ENCODE measurements at regions not wholly inside any gene's neighbourhood (a gene's known extent, or its start where the extent isn't known, plus 50 kb on each side); places are given as distances from the start of the nearest gene placed in this dataset.

DNA sequence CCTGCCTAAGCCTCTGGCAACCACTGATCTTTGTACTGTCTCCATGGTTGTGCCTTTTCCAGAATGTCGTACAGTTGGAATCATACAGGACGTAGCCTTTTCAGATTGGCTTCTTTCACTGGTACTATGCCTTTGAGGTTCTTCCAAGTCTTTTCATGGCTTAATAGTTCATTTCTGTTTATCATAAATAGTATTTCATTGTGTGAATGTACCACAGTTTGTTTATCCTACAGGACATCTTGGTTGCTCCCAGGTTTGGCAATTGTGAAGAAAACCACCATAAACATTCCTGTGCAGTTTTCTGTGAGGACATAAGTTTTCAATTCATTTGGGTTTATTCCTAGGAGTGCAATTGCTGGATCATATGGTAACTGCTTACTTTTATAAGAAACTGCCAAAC, 190.6 kb upstream of the RAB4A start (continued):
- TF ChIP-seq HNF4G (IDR thresholded peaks at IDR 0.05) (no peak), YY1 (IDR thresholded peaks at IDR 0.05) (no peak), RXRA (IDR thresholded peaks at IDR 0.05) (no peak), ZBTB33 (IDR thresholded peaks at IDR 0.05) (no peak), NR2F2 (IDR thresholded peaks at IDR 0.05) (no peak)

DNA sequence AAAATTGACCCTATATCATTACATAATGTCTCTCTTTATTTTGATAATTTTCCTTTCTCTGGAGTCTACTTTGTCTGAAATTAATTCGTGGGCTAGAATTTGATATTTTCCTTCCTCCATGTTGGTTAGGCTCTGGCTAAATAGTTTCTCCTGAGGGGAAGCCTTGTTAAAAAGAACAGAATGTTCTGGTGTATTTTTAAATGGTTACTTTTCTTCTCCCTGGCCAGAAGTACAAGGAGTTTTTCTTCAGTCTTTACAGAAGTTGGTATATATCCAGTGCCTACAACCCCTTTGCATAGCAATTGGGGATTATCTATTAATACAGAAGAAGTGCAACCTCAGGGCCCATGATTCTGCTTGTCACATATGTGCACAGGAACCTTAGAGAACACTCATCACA, 185.6 kb upstream of the RAB4A start:
- 85% methylated on average over 1 of the region's 1 CpG for WGBS
- H3K27ac ChIP-seq (ENCODE audit: low read depth in 1 of 2, low read length in 2 of 2): no peak overlapping the region
- no peaks in the 10 kb centered on the region for H3K4me1 ChIP-seq (ENCODE audit: control insufficient read depth in 4 of 4, insufficient read depth in 4 of 4, low read length in 3 of 4)
- peaks cover 0 to 8% (median 4%) of the 10 kb centered on the region in 4 donors for H3K9me3 ChIP-seq (ENCODE audit: control insufficient read depth in 4 of 4, low read length in 3 of 4)
- H3K9ac ChIP-seq (ENCODE audit: low read depth in 1 of 2, low read length in 2 of 2): no peak overlapping the region
- H3K36me3 ChIP-seq (ENCODE audit: control insufficient read depth in 4 of 4, insufficient read depth in 3 of 4, low read depth in 1 of 4, low read length in 3 of 4): no peaks in the 10 kb centered on the region
- no peak for TF ChIP-seq CTCF (IDR thresholded peaks at IDR 0.05; ENCODE audit: low read depth, low read length, missing input control)
- no peak for TF ChIP-seq JUND (IDR thresholded peaks at IDR 0.05)
- no peak for TF ChIP-seq HNF4A (conservative IDR thresholded peaks at IDR 0.05)
- TF ChIP-seq RXRA (IDR thresholded peaks at IDR 0.05): no peak
- no peak for TF ChIP-seq NR2F2 (IDR thresholded peaks at IDR 0.05)
- no peak for TF ChIP-seq FOXA1 (IDR thresholded peaks at IDR 0.05)
- TF ChIP-seq, protein P1, sequence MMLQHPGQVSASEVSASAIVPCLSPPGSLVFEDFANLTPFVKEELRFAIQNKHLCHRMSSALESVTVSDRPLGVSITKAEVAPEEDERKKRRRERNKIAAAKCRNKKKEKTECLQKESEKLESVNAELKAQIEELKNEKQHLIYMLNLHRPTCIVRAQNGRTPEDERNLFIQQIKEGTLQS (IDR thresholded peaks at IDR 0.05): no peak
- no peak for TF ChIP-seq EGR1 (IDR thresholded peaks at IDR 0.05; ENCODE audit: low read depth in 2 of 2)
- TF ChIP-seq, protein P2, sequence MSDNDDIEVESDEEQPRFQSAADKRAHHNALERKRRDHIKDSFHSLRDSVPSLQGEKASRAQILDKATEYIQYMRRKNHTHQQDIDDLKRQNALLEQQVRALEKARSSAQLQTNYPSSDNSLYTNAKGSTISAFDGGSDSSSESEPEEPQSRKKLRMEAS (IDR thresholded peaks at IDR 0.05): no peak
- no peak for DNase-seq (ENCODE audit: low spot score)
- H3K27me3 ChIP-seq (ENCODE audit: control insufficient read depth in 4 of 4, insufficient read depth in 4 of 4, low read length in 3 of 4): no peaks in the 10 kb centered on the region
- H3K4me3 ChIP-seq (ENCODE audit: low read depth in 1 of 3, low read length in 3 of 3): no peak overlapping the region

GRCh38 chr1:229086091-229086490, 184.8 kb upstream of the RAB4A start:
- H3K36me3 ChIP-seq (ENCODE audit: control insufficient read depth in 4 of 4, insufficient read depth in 3 of 4, low read depth in 1 of 4, low read length in 3 of 4): no peaks in the 10 kb centered on the region
- no peak for DNase-seq (ENCODE audit: low spot score)
- H3K27ac ChIP-seq (ENCODE audit: low read depth in 1 of 2, low read length in 2 of 2): no peak overlapping the region
- H3K4me1 ChIP-seq (ENCODE audit: control insufficient read depth in 4 of 4, insufficient read depth in 4 of 4, low read length in 3 of 4): no peaks in the 10 kb centered on the region
- peaks cover 0 to 8% (median 4%) of the 10 kb centered on the region in 4 donors for H3K9me3 ChIP-seq (ENCODE audit: control insufficient read depth in 4 of 4, low read length in 3 of 4)
- H3K27me3 ChIP-seq (ENCODE audit: control insufficient read depth in 4 of 4, insufficient read depth in 4 of 4, low read length in 3 of 4): no peaks in the 10 kb centered on the region
- H3K9ac ChIP-seq (ENCODE audit: low read depth in 1 of 2, low read length in 2 of 2): no peak overlapping the region
- H3K4me3 ChIP-seq (ENCODE audit: low read depth in 1 of 3, low read length in 3 of 3): no peak overlapping the region
- TF ChIP-seq, protein P2 (IDR thresholded peaks at IDR 0.05): no peak
- TF ChIP-seq JUND (IDR thresholded peaks at IDR 0.05): no peak
- TF ChIP-seq RXRA (IDR thresholded peaks at IDR 0.05): no peak
- TF ChIP-seq NR2F2 (IDR thresholded peaks at IDR 0.05): no peak
- TF ChIP-seq EGR1 (IDR thresholded peaks at IDR 0.05; ENCODE audit: low read depth in 2 of 2): no peak
- TF ChIP-seq, protein P1 (IDR thresholded peaks at IDR 0.05): no peak
- TF ChIP-seq HNF4A (conservative IDR thresholded peaks at IDR 0.05): no peak
- TF ChIP-seq RAD21 (IDR thresholded peaks at IDR 0.05): no peak
- TF ChIP-seq YY1 (IDR thresholded peaks at IDR 0.05): no peak
- no peak for TF ChIP-seq TAF1 (conservative IDR thresholded peaks at IDR 0.05)

All from liver (tissue), 8 donors.